SH-SY5Y (cell line): ENCODE measurements at regions not wholly inside any gene's neighbourhood (a gene's known extent, or its start where the extent isn't known, plus 50 kb on each side); places are given as distances from the start of the nearest gene placed in this dataset.

Source experiments
- GATA2 ChIP-seq: IDR thresholded peaks from 2 replicates; pipeline ENCODE4 v1.6.1; 2011; ENCODE audit warnings: mild to moderate bottlenecking, low read depth, low read length
- GATA3 ChIP-seq: IDR thresholded peaks from 2 replicates; pipeline ENCODE4 v1.6.1; 2011; ENCODE audit warnings: low read depth, mild to moderate bottlenecking, low read length, moderate library complexity

DNA sequence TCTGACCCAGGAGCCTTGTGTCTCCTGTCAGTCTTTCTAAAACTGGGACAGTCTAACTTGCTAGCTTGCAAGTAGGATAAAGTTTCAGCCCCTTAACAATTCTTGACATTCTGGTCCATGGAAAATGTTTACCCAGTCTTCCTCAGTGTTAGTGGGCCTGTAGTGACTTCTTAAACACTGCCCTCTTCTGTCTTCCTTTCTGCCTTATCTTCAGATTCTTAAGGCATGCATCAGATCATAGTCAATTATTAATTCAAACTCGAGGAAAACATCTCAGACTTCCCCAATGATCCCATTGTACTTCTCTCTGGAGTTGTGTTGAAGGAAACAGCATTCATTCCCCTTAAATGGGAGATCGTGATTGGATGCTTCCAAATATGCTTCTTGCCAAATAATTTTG is 1199.8 kb downstream of the DTWD2 start:
- TF ChIP-seq GATA2 (no peak), GATA3 (no peak)
